WTC11 (cell line): ENCODE measurements at regions not wholly inside any gene's neighbourhood (a gene's known extent, or its start where the extent isn't known, plus 50 kb on each side); places are given as distances from the start of the nearest gene placed in this dataset.

Experiments used
- MLX ChIP-seq: sonication (generic); formaldehyde crosslinking; IDR thresholded peaks from 2 replicates; pipeline ENCODE4 v1.8.1; 2023; ENCODE audit warnings: mild to moderate bottlenecking, missing genetic modification reagents, moderate library complexity
- PRDM15 ChIP-seq: sonication (generic); formaldehyde crosslinking; IDR thresholded peaks from 2 replicates; pipeline ENCODE4 v1.8.0; 2022; ENCODE audit warnings: missing genetic modification reagents
- TEAD4 ChIP-seq: sonication (generic); formaldehyde crosslinking; IDR thresholded peaks from 2 replicates; pipeline ENCODE4 v1.8.0; 2022; ENCODE audit warnings: mild to moderate bottlenecking, missing genetic modification reagents
- TF ChIP-seq, protein P1 (sequence below): fragments of 200-600 bp; IDR thresholded peaks from 2 replicates; pipeline ENCODE4 v1.8.0; 2022; ENCODE audit warnings: antibody characterized with exemption
- TF ChIP-seq, protein P2 (sequence below): sonication (generic); formaldehyde crosslinking; IDR thresholded peaks from 2 replicates; pipeline ENCODE4 v1.8.1; 2022; ENCODE audit warnings: missing genetic modification reagents, borderline replicate concordance
- TF ChIP-seq, protein P3 (sequence below): sonication (generic); formaldehyde crosslinking; IDR thresholded peaks from 2 replicates; pipeline ENCODE4 v1.8.1; 2022; ENCODE audit warnings: mild to moderate bottlenecking, moderate library complexity, missing genetic modification reagents

DNA sequence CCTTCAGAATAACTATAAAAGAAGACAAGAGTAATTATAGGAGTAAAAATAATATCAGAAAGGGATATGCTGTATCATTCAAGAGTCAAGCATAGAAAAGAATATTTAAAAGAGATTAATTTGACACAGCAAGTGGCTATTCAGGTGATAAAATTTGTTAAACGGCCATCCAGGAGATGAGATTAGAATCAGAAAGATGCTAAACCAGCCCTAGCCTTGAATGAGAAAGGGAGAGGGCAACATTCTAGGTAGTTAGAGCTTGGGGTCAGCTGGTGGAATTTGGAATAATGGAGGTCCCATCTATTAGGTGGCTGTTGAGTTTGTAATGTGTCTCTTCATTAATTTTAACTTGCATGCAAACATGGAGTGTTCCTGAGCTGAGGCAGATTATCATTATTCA lies 350.5 kb upstream of the PABPC4L start:
- TF ChIP-seq PRDM15 (CRISPR knock-in tag) = no peak
- TF ChIP-seq, protein P1, sequence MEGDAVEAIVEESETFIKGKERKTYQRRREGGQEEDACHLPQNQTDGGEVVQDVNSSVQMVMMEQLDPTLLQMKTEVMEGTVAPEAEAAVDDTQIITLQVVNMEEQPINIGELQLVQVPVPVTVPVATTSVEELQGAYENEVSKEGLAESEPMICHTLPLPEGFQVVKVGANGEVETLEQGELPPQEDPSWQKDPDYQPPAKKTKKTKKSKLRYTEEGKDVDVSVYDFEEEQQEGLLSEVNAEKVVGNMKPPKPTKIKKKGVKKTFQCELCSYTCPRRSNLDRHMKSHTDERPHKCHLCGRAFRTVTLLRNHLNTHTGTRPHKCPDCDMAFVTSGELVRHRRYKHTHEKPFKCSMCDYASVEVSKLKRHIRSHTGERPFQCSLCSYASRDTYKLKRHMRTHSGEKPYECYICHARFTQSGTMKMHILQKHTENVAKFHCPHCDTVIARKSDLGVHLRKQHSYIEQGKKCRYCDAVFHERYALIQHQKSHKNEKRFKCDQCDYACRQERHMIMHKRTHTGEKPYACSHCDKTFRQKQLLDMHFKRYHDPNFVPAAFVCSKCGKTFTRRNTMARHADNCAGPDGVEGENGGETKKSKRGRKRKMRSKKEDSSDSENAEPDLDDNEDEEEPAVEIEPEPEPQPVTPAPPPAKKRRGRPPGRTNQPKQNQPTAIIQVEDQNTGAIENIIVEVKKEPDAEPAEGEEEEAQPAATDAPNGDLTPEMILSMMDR = no peak
- TF ChIP-seq, protein P2, sequence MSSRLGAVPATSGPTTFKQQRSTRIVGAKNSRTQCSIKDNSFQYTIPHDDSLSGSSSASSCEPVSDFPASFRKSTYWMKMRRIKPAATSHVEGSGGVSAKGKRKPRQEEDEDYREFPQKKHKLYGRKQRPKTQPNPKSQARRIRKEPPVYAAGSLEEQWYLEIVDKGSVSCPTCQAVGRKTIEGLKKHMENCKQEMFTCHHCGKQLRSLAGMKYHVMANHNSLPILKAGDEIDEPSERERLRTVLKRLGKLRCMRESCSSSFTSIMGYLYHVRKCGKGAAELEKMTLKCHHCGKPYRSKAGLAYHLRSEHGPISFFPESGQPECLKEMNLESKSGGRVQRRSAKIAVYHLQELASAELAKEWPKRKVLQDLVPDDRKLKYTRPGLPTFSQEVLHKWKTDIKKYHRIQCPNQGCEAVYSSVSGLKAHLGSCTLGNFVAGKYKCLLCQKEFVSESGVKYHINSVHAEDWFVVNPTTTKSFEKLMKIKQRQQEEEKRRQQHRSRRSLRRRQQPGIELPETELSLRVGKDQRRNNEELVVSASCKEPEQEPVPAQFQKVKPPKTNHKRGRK (CRISPR knock-in tag) = no peak
- TF ChIP-seq, protein P3, sequence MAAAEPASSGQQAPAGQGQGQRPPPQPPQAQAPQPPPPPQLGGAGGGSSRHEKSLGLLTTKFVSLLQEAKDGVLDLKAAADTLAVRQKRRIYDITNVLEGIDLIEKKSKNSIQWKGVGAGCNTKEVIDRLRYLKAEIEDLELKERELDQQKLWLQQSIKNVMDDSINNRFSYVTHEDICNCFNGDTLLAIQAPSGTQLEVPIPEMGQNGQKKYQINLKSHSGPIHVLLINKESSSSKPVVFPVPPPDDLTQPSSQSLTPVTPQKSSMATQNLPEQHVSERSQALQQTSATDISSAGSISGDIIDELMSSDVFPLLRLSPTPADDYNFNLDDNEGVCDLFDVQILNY = no peak
- TF ChIP-seq TEAD4 (CRISPR knock-in tag) = no peak
- no peak for TF ChIP-seq MLX (CRISPR knock-in tag)
